ENCODE measurements at regions not wholly inside any gene's neighbourhood (a gene's known extent, or its start where the extent isn't known, plus 50 kb on each side); places are given as distances from the start of the nearest gene placed in this dataset.

DNA sequence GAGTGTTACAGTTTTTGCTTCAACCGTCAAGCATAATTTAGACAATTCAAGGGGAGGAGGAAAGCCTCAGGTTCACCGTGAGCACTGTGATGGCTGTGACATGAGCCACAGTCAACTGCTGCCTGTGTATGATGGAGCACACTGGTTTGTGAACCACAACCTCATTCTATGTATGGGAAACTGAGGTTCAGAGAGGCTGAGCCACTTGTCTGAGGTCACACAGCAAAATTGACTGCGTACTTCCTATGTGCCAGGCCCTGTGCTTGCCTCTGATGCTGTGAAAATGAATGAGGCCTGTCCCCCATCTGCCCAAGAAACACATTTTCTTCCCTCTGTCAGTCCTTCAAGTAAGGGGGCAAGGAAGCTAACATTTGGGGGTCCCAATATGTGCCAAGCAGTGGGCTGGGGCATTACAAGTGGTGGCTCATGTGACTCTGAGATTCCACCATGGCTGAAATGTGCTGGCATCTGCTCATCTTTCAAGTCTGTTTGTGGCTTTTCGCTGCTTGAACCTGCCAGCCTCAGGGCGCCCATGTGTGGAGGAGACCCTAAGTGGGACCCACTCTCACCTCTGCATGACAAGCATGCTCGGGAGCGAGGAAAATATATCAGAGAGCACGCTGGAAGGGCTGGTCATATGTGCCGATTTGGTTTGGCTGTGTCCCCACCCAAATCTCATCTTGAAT is 79.7 kb downstream of the ADRA2C start:
- no peak overlapping the region for H3K4me3 ChIP-seq (ENCODE audit: low read length)
- no peaks in the 10 kb centered on the region for H3K36me3 ChIP-seq (replicated peaks; ENCODE audit: low read depth, low read length)
- no peaks in the 10 kb centered on the region for H3K79me2 ChIP-seq (ENCODE audit: low read length)
- no peak overlapping the region for H3K27ac ChIP-seq (ENCODE audit: low read length)
- no peaks in the 10 kb centered on the region for H3K9me3 ChIP-seq (ENCODE audit: insufficient read depth, low read length)
- H2AFZ ChIP-seq (ENCODE audit: low read depth, low read length): no peak overlapping the region
- peaks cover 29% of the 10 kb centered on the region for H3K27me3 ChIP-seq (ENCODE audit: low read depth, low read length)
- no peaks in the 10 kb centered on the region for H3K4me1 ChIP-seq (ENCODE audit: low read length)
- H4K20me1 ChIP-seq (ENCODE audit: insufficient read depth, low read length): no peaks in the 10 kb centered on the region
- TF ChIP-seq EZH2phosphoT487 (IDR thresholded peaks at IDR 0.05; ENCODE audit: low read depth) (no peak), CTCF (IDR thresholded peaks at IDR 0.05; ENCODE audit: low read depth, low read length) (no peak)
- no peak overlapping the region for H3K9ac ChIP-seq (ENCODE audit: low read length)
- H3K4me2 ChIP-seq (ENCODE audit: low read length): no peak overlapping the region

DNA sequence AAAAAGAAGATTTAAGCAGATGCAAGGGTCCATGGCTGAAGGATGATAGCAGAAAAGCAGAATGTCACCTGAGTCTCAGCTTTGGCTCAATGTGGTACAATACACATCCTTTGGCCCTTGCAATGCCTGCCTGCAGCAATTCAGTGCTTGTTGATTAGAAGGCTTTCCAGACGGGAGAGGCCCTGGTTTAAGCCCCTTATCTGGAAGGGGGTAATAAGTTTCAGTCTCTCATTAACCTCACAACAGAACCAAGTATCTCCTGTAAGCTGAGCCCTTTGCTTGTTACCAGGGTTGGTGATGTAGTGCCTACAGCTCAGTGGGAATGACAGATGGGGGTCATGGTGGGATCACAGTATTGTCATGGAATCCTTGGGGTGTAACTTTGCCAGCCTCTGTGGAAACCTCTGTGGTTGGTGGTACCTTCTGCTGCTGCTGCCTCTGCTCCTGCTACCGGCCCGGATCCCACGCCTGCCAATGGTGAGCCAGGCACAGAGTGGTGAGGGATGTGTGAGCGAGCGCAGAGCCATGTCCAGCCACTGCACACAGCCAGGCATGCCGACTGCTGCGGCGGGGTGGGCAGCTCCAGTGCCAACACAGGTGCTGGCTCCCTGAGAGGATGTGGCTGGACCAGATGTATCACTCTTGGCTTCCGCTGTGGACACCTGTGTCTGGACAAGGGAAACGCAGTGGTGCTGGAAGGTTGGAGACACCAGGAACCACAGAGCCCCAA is 81.2 kb downstream of the ADRA2C start:
- no peak overlapping the region for H3K4me3 ChIP-seq (ENCODE audit: low read length)
- H3K36me3 ChIP-seq (replicated peaks; ENCODE audit: low read depth, low read length): no peaks in the 10 kb centered on the region
- no peaks in the 10 kb centered on the region for H4K20me1 ChIP-seq (ENCODE audit: insufficient read depth, low read length)
- no peaks in the 10 kb centered on the region for H3K9me3 ChIP-seq (ENCODE audit: insufficient read depth, low read length)
- peaks cover 24% of the 10 kb centered on the region for H3K27me3 ChIP-seq (ENCODE audit: low read depth, low read length)
- H3K9ac ChIP-seq (ENCODE audit: low read length): no peak overlapping the region
- no peaks in the 10 kb centered on the region for H3K4me1 ChIP-seq (ENCODE audit: low read length)
- no peak for TF ChIP-seq EZH2phosphoT487 (IDR thresholded peaks at IDR 0.05; ENCODE audit: low read depth)
- no peak for TF ChIP-seq CTCF (IDR thresholded peaks at IDR 0.05; ENCODE audit: low read depth, low read length)
- H3K79me2 ChIP-seq (ENCODE audit: low read length): no peaks in the 10 kb centered on the region
- no peak overlapping the region for H3K4me2 ChIP-seq (ENCODE audit: low read length)
- H3K27ac ChIP-seq (ENCODE audit: low read length): no peak overlapping the region
- no peak overlapping the region for H2AFZ ChIP-seq (ENCODE audit: low read depth, low read length)

- Histone ChIP-seq H2AFZ (ENCODE audit: low read depth, low read length) (no peak overlapping the region), H3K4me2 (ENCODE audit: low read length) (no peak overlapping the region), H3K4me3 (ENCODE audit: low read length) (no peak overlapping the region), H3K4me1 (ENCODE audit: low read length) (no peaks in the 10 kb centered on the region), H3K36me3 (replicated peaks; ENCODE audit: low read depth, low read length) (no peaks in the 10 kb centered on the region), H3K27ac (ENCODE audit: low read length) (no peak overlapping the region), H3K27me3 (ENCODE audit: low read depth, low read length) (peaks cover 15% of the 10 kb centered on the region), H4K20me1 (ENCODE audit: insufficient read depth, low read length) (no peaks in the 10 kb centered on the region), H3K9me3 (ENCODE audit: insufficient read depth, low read length) (no peaks in the 10 kb centered on the region), H3K79me2 (ENCODE audit: low read length) (no peaks in the 10 kb centered on the region), H3K9ac (ENCODE audit: low read length) (no peak overlapping the region)
- TF ChIP-seq EZH2phosphoT487 (IDR thresholded peaks at IDR 0.05; ENCODE audit: low read depth) (no peak), CTCF (IDR thresholded peaks at IDR 0.05; ENCODE audit: low read depth, low read length) (no peak)
These were observed 82.1 kb downstream of the ADRA2C start for GRCh38 chr4:3848323-3848722.

DNA sequence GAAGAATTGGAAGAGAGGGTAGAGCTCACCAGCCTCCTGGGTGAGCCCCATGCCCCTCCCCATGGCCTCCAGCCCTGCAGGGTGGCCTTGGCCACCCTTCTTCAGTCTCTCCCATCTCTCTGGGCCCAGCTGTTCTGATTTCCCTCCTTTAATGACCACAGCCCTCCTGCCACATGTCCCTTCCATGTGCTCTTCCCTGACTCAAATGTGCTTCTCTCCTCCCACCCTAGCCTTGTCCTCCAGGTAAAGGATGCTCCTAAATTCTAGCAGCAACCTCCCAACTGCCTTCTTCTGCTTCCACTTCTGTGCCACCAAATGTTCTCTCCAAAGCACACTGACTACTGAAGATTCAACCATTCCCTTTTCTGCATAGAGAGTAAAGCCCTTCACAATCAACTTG is 83.0 kb downstream of the ADRA2C start:
- H3K4me2 ChIP-seq (ENCODE audit: low read length): no peak overlapping the region
- H2AFZ ChIP-seq (ENCODE audit: low read depth, low read length): no peak overlapping the region
- no peaks in the 10 kb centered on the region for H3K4me1 ChIP-seq (ENCODE audit: low read length)
- H4K20me1 ChIP-seq (ENCODE audit: insufficient read depth, low read length): no peaks in the 10 kb centered on the region
- H3K79me2 ChIP-seq (ENCODE audit: low read length): no peaks in the 10 kb centered on the region
- peaks cover 9% of the 10 kb centered on the region for H3K27me3 ChIP-seq (ENCODE audit: low read depth, low read length)
- no peaks in the 10 kb centered on the region for H3K9me3 ChIP-seq (ENCODE audit: insufficient read depth, low read length)
- no peak overlapping the region for H3K4me3 ChIP-seq (ENCODE audit: low read length)
- no peak overlapping the region for H3K9ac ChIP-seq (ENCODE audit: low read length)
- TF ChIP-seq CTCF (IDR thresholded peaks at IDR 0.05; ENCODE audit: low read depth, low read length) (no peak), EZH2phosphoT487 (IDR thresholded peaks at IDR 0.05; ENCODE audit: low read depth) (no peak)
- H3K36me3 ChIP-seq (replicated peaks; ENCODE audit: low read depth, low read length): no peaks in the 10 kb centered on the region
- no peak overlapping the region for H3K27ac ChIP-seq (ENCODE audit: low read length)

Measured in OCI-LY3 (cell line).